ENCODE measurements at regions not wholly inside any gene's neighbourhood (a gene's known extent, or its start where the extent isn't known, plus 50 kb on each side); places are given as distances from the start of the nearest gene placed in this dataset.

GRCh38 chr4:101563126-101563525, 215.8 kb upstream of the PPP3CA start:
- DNase-seq, result no peak

GRCh38 chr4:101556842-101557241, 209.5 kb upstream of the PPP3CA start:
- DNase-seq, result no peak

GRCh38 chr4:101555341-101555880, 208.1 kb upstream of the PPP3CA start:
- DNase-seq, result no peak

GRCh38 chr4:101540336-101540735, 193.0 kb upstream of the PPP3CA start:
- DNase-seq, result no peak

GRCh38 chr4:101528526-101528925, 181.2 kb upstream of the PPP3CA start:
- no peak for DNase-seq

GRCh38 chr4:101527188-101527587, 179.9 kb upstream of the PPP3CA start:
- peak; percentile 78 for DNase-seq

GRCh38 chr4:101515566-101515965, 168.2 kb upstream of the PPP3CA start:
- no peak for DNase-seq

- DNase-seq, result no peak
Observed at GRCh38 chr4:101515099-101515498, 167.8 kb upstream of the PPP3CA start.

GRCh38 chr4:101512416-101512815, 165.1 kb upstream of the PPP3CA start:
- no peak for DNase-seq

- DNase-seq, result no peak
Observed at GRCh38 chr4:101501421-101501820, 154.1 kb upstream of the PPP3CA start.

- DNase-seq, result no peak
Observed at GRCh38 chr4:101500742-101501141, 153.4 kb upstream of the PPP3CA start.

GRCh38 chr4:101475246-101475645, 127.9 kb upstream of the PPP3CA start:
- no peak for DNase-seq

- no peak for DNase-seq
Observed at GRCh38 chr4:101471201-101471600, 123.9 kb upstream of the PPP3CA start.

GRCh38 chr4:101464596-101464995, 117.3 kb upstream of the PPP3CA start:
- DNase-seq, result no peak

- no peak for DNase-seq
Observed at GRCh38 chr4:101458914-101459313, 111.6 kb upstream of the PPP3CA start.

GRCh38 chr4:101458473-101458872, 111.1 kb upstream of the PPP3CA start:
- DNase-seq, result no peak

- DNase-seq, result no peak
Observed at GRCh38 chr4:101451086-101451485, 103.8 kb upstream of the PPP3CA start.

GRCh38 chr4:101441446-101441845, 94.1 kb upstream of the PPP3CA start:
- no peak for DNase-seq

- no peak for DNase-seq
Observed at GRCh38 chr4:101439926-101440325, 92.6 kb upstream of the PPP3CA start.

GRCh38 chr4:101421386-101421785, 74.1 kb upstream of the PPP3CA start:
- no peak for DNase-seq

GRCh38 chr4:101420661-101421060, 73.3 kb upstream of the PPP3CA start:
- DNase-seq, result no peak

- DNase-seq, result no peak
Observed at GRCh38 chr4:101419336-101420135, 72.2 kb upstream of the PPP3CA start.

- no peak for DNase-seq
Observed at GRCh38 chr4:101418466-101418865, 71.1 kb upstream of the PPP3CA start.

GRCh38 chr4:101418055-101418454, 70.7 kb upstream of the PPP3CA start:
- DNase-seq, result peak; percentile 65

- no peak for DNase-seq
Observed at GRCh38 chr4:101417046-101417445, 69.7 kb upstream of the PPP3CA start.
